ENCODE measurements at regions not wholly inside any gene's neighbourhood (a gene's known extent, or its start where the extent isn't known, plus 50 kb on each side); places are given as distances from the start of the nearest gene placed in this dataset.

- DNase-seq, result no peak
- no peak overlapping the region for H3K4me3 Mint-ChIP-seq (ENCODE audit: unreplicated experiment)
- no peak overlapping the region for H3K27ac Mint-ChIP-seq (ENCODE audit: unreplicated experiment)
- H3K27me3 Mint-ChIP-seq (ENCODE audit: unreplicated experiment), result no peaks in the 10 kb centered on the region
- TF ChIP-seq, protein P1, sequence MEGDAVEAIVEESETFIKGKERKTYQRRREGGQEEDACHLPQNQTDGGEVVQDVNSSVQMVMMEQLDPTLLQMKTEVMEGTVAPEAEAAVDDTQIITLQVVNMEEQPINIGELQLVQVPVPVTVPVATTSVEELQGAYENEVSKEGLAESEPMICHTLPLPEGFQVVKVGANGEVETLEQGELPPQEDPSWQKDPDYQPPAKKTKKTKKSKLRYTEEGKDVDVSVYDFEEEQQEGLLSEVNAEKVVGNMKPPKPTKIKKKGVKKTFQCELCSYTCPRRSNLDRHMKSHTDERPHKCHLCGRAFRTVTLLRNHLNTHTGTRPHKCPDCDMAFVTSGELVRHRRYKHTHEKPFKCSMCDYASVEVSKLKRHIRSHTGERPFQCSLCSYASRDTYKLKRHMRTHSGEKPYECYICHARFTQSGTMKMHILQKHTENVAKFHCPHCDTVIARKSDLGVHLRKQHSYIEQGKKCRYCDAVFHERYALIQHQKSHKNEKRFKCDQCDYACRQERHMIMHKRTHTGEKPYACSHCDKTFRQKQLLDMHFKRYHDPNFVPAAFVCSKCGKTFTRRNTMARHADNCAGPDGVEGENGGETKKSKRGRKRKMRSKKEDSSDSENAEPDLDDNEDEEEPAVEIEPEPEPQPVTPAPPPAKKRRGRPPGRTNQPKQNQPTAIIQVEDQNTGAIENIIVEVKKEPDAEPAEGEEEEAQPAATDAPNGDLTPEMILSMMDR (IDR thresholded peaks at IDR 0.05; ENCODE audit: partially characterized antibody, unreplicated experiment), result no peak
- peaks cover 17% of the 10 kb centered on the region for H3K4me1 Mint-ChIP-seq (ENCODE audit: low read depth, unreplicated experiment)
- no peaks in the 10 kb centered on the region for H3K36me3 Mint-ChIP-seq (ENCODE audit: unreplicated experiment)
- no peaks in the 10 kb centered on the region for H3K9me3 Mint-ChIP-seq (ENCODE audit: unreplicated experiment)
Observed at GRCh38 chr2:175688243-175688642, 313.8 kb downstream of the LNPK start.

DNA sequence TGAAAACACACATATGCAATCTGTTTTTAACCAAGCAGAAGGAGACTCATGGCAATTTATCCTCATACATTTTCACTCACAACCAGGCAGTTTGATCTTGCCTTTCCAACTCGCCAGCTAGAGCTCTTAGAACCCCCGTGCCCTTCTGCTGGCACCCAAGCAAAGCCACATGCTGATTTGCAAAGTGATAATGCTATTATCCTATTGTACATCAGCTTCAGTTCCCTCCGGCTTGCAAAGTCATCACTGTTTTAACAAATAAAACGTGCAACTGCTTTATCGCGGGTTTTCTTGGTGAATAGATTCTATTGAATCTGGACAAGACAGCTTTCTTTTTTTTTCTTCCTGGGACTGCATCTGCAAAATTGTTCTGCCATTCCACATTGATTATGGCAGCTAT is 314.6 kb downstream of the LNPK start:
- TF ChIP-seq, protein P1 (IDR thresholded peaks at IDR 0.05; ENCODE audit: partially characterized antibody, unreplicated experiment), result no peak

DNA sequence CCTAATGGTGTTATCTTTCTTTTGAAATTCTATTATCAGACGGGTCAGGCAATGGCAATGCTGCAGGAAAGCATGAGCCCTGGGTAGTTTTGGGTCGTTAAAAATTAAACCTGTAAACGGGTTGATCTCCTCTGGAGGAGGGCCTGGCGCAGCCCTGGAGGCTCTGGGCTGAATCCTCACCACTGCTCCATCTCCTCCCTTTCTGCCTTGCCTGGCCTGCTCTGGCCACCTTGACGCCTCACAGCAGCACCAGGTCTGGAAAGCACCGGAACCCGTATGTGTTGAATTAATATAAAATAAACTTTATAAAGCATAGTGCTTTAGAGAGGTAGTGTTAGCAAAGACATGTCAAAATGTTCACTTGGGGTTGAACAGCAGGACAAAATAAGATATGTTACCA is 316.1 kb downstream of the LNPK start:
- no peak for DNase-seq
- TF ChIP-seq, protein P1 (IDR thresholded peaks at IDR 0.05; ENCODE audit: partially characterized antibody, unreplicated experiment), result no peak
- H3K27me3 Mint-ChIP-seq (ENCODE audit: unreplicated experiment), result no peaks in the 10 kb centered on the region
- H3K9me3 Mint-ChIP-seq (ENCODE audit: unreplicated experiment), result no peaks in the 10 kb centered on the region
- H3K4me1 Mint-ChIP-seq (ENCODE audit: low read depth, unreplicated experiment), result peaks cover 17% of the 10 kb centered on the region
- no peak overlapping the region for H3K27ac Mint-ChIP-seq (ENCODE audit: unreplicated experiment)
- H3K36me3 Mint-ChIP-seq (ENCODE audit: unreplicated experiment), result no peaks in the 10 kb centered on the region
- H3K4me3 Mint-ChIP-seq (ENCODE audit: unreplicated experiment), result no peak overlapping the region

More for the DNA sequence above, 314.6 kb downstream of the LNPK start:
- Mint-ChIP-seq H3K27me3 (ENCODE audit: unreplicated experiment) (no peaks in the 10 kb centered on the region), H3K4me3 (ENCODE audit: unreplicated experiment) (no peak overlapping the region), H3K9me3 (ENCODE audit: unreplicated experiment) (no peaks in the 10 kb centered on the region), H3K27ac (ENCODE audit: unreplicated experiment) (no peak overlapping the region), H3K4me1 (ENCODE audit: low read depth, unreplicated experiment) (peaks cover 17% of the 10 kb centered on the region), H3K36me3 (ENCODE audit: unreplicated experiment) (no peaks in the 10 kb centered on the region)
- DNase-seq, result no peak

- H3K4me1 Mint-ChIP-seq (ENCODE audit: low read depth, unreplicated experiment), result peaks cover 17% of the 10 kb centered on the region
- DNase-seq, result no peak
- no peak overlapping the region for H3K4me3 Mint-ChIP-seq (ENCODE audit: unreplicated experiment)
- no peaks in the 10 kb centered on the region for H3K9me3 Mint-ChIP-seq (ENCODE audit: unreplicated experiment)
- H3K27ac Mint-ChIP-seq (ENCODE audit: unreplicated experiment), result no peak overlapping the region
- TF ChIP-seq, protein P1 (IDR thresholded peaks at IDR 0.05; ENCODE audit: partially characterized antibody, unreplicated experiment), result no peak
- no peaks in the 10 kb centered on the region for H3K36me3 Mint-ChIP-seq (ENCODE audit: unreplicated experiment)
- H3K27me3 Mint-ChIP-seq (ENCODE audit: unreplicated experiment), result no peaks in the 10 kb centered on the region
Observed at GRCh38 chr2:175684466-175684865, 317.6 kb downstream of the LNPK start.

DNA sequence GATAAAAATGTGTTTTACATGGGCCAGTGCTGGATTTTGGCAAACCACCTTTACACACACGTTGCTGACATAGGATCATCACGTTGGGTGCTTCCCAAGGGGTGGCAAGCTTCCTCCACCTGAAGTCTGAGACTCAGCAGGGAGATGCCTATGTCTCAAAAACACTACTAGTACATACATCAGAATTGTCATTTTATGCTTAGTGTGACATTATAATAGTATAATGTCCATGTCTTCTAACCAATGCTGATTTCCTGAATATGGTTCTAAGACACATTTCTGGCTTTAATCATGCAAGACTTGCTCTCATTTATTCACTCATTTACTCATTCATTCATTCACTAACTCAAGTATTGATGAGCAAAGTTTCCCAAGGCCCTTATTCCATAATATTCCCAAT is 322.3 kb downstream of the LNPK start:
- H3K27ac Mint-ChIP-seq (ENCODE audit: unreplicated experiment), result no peak overlapping the region
- TF ChIP-seq, protein P1 (IDR thresholded peaks at IDR 0.05; ENCODE audit: partially characterized antibody, unreplicated experiment), result no peak
- H3K9me3 Mint-ChIP-seq (ENCODE audit: unreplicated experiment), result no peaks in the 10 kb centered on the region

More for the DNA sequence above, 322.3 kb downstream of the LNPK start:
- no peaks in the 10 kb centered on the region for H3K36me3 Mint-ChIP-seq (ENCODE audit: unreplicated experiment)
- H3K4me3 Mint-ChIP-seq (ENCODE audit: unreplicated experiment), result no peak overlapping the region
- DNase-seq, result no peak
- no peaks in the 10 kb centered on the region for H3K4me1 Mint-ChIP-seq (ENCODE audit: low read depth, unreplicated experiment)
- no peaks in the 10 kb centered on the region for H3K27me3 Mint-ChIP-seq (ENCODE audit: unreplicated experiment)
